ENCODE measurements at regions not wholly inside any gene's neighbourhood (a gene's known extent, or its start where the extent isn't known, plus 50 kb on each side); places are given as distances from the start of the nearest gene placed in this dataset.

DNA sequence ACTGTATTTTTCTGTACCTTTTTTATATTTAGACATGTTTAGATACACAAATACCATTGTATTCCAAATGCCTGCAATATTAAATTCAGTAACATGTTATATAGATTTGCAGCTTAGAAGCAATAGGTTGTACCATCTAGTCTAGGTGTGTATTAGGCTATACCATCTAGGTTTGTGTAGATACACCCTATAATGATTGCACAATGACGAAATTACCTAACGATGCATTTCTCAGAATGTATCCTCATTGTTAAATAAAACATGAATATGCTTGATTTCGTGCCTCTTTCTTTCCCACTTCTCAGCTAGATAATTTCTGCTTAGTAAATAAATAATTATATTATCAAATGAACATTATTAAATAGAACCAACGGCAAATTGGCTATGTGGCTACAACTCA lies 653.0 kb downstream of the EPM2A start:
- TF ChIP-seq TARDBP (IDR thresholded peaks at IDR 0.05): no peak
- TF ChIP-seq FOXM1 (IDR thresholded peaks at IDR 0.05; ENCODE audit: borderline replicate concordance): no peak
- TF ChIP-seq ELF4 (IDR thresholded peaks at IDR 0.05): no peak
- no peak for TF ChIP-seq FOXA1 (IDR thresholded peaks at IDR 0.05)
- no peak for TF ChIP-seq ARNT (IDR thresholded peaks at IDR 0.05)
- CTCF ChIA-PET: no interaction called here
- POLR2A ChIA-PET: no interaction called here
- DNase-seq (ENCODE audit: extremely low spot score): no peak

DNA sequence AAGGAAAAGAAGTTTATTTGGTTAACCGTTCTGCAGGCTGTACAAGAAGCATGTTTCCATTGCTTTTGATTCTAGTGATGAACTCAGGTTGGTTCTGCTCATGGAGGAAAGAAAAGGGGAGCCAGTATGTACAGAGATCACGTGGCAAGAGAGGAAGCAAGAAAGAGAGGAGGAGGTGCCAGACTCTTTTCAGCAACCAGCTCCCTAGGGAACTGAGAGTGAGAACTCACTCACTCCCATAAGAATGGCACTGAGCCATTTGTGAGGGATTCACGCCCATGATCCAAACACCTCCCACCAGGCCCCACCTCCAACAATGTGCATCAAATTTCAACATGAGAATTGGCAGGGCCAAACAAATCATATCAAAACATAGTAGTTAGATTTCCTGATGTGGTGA lies 649.1 kb downstream of the EPM2A start:
- no peak for DNase-seq (ENCODE audit: extremely low spot score)
- ChIA-PET CTCF (no interaction called here), POLR2A (no interaction called here)

DNA sequence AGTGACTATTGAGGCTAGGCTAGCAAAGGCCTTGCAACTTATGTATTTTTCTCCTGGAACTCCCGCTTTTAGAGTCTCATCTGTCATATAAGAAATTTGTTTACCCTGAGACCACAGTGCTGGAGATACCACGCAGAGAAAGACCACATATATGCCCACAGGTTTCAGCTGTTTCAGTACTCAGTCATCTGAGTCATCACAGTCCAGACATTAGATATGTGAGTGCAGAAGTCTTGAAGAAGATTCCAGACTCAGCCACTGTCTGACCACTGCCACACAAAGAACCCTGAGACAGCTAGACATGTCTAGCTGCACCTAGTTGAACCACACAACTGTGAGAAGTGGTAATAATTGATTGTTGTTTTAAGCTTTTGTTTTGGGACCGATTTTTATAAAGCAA lies 648.3 kb downstream of the EPM2A start:
- ChIA-PET CTCF (no interaction called here), POLR2A (no interaction called here)
- DNase-seq (ENCODE audit: extremely low spot score): no peak
- TF ChIP-seq ARNT (IDR thresholded peaks at IDR 0.05) (no peak), BHLHE40 (IDR thresholded peaks at IDR 0.05; ENCODE audit: borderline replicate concordance) (no peak), SUZ12 (IDR thresholded peaks at IDR 0.05) (no peak), TARDBP (IDR thresholded peaks at IDR 0.05) (no peak), L3MBTL2 (conservative IDR thresholded peaks at IDR 0.05) (no peak), ZNF384 (IDR thresholded peaks at IDR 0.05) (no peak)
- TF ChIP-seq, protein P1, sequence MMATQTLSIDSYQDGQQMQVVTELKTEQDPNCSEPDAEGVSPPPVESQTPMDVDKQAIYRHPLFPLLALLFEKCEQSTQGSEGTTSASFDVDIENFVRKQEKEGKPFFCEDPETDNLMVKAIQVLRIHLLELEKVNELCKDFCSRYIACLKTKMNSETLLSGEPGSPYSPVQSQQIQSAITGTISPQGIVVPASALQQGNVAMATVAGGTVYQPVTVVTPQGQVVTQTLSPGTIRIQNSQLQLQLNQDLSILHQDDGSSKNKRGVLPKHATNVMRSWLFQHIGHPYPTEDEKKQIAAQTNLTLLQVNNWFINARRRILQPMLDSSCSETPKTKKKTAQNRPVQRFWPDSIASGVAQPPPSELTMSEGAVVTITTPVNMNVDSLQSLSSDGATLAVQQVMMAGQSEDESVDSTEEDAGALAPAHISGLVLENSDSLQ (IDR thresholded peaks at IDR 0.05): no peak

More for the DNA sequence above, 649.1 kb downstream of the EPM2A start:
- no peak for TF ChIP-seq HDGF (IDR thresholded peaks at IDR 0.05; ENCODE audit: borderline replicate concordance)
- TF ChIP-seq FOXM1 (IDR thresholded peaks at IDR 0.05; ENCODE audit: borderline replicate concordance): no peak
- TF ChIP-seq SUZ12 (IDR thresholded peaks at IDR 0.05): no peak
- no peak for TF ChIP-seq L3MBTL2 (conservative IDR thresholded peaks at IDR 0.05)
- no peak for TF ChIP-seq BHLHE40 (IDR thresholded peaks at IDR 0.05; ENCODE audit: borderline replicate concordance)
- TF ChIP-seq FOXA1 (IDR thresholded peaks at IDR 0.05): no peak
- TF ChIP-seq ARNT (IDR thresholded peaks at IDR 0.05): no peak
- TF ChIP-seq, protein P1 (IDR thresholded peaks at IDR 0.05): no peak
- TF ChIP-seq NFRKB (IDR thresholded peaks at IDR 0.05): no peak
- TF ChIP-seq TARDBP (IDR thresholded peaks at IDR 0.05): no peak
- no peak for TF ChIP-seq LEF1 (IDR thresholded peaks at IDR 0.05; ENCODE audit: borderline replicate concordance)
- TF ChIP-seq FOXK2 (IDR thresholded peaks at IDR 0.05): no peak
- no peak for TF ChIP-seq ZNF384 (IDR thresholded peaks at IDR 0.05)
- TF ChIP-seq SP1 (IDR thresholded peaks at IDR 0.05): no peak
- TF ChIP-seq CTBP1 (IDR thresholded peaks at IDR 0.05; ENCODE audit: borderline replicate concordance): no peak
- TF ChIP-seq ELF4 (IDR thresholded peaks at IDR 0.05): no peak

DNA sequence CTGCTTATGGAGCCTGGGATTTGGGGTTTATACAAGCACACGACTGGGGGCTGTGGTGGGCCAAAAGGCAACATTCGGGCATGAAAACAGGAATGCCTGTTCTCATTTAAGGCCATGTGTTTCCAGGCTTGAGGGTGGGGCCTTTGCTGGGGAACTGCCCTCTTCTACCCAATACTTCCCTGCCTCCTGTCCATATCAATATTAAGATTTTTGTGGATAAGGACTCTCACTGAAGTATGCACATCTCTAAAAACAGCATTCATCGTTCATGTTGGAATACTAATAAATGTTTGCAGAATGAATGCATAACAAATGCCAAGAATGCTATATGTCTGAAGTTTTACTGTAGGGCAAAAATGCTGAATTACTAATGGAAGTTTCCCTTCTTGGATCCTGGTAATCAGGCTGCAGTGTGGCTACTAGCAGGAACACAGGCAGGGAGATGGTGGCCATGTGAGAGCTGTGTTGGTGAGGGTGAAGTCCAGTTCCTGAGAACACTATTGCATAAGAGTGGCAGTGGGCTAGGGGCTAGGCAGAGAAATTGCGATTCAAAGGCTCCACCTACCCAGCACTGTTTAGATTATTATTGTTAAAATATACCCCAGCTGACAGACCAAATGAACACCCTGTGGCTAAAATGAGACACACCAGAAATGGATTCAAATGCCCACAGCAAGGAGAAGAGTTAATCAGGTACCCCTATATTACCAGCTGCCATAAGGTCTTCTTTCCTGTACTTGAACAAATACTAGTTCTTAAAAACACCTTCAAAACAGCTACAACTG lies 644.3 kb downstream of the EPM2A start:
- CTCF ChIA-PET: no interaction called here
- TF ChIP-seq BHLHE40 (IDR thresholded peaks at IDR 0.05; ENCODE audit: borderline replicate concordance): no peak
- no peak for TF ChIP-seq L3MBTL2 (conservative IDR thresholded peaks at IDR 0.05)
- TF ChIP-seq SUZ12 (IDR thresholded peaks at IDR 0.05): no peak
- TF ChIP-seq LEF1 (IDR thresholded peaks at IDR 0.05; ENCODE audit: borderline replicate concordance): no peak
- TF ChIP-seq FOXM1 (IDR thresholded peaks at IDR 0.05; ENCODE audit: borderline replicate concordance): no peak
- TF ChIP-seq SP1 (IDR thresholded peaks at IDR 0.05): no peak
- TF ChIP-seq, protein P1 (IDR thresholded peaks at IDR 0.05): no peak
- TF ChIP-seq CTBP1 (IDR thresholded peaks at IDR 0.05; ENCODE audit: borderline replicate concordance): no peak
- TF ChIP-seq ARNT (IDR thresholded peaks at IDR 0.05): no peak
- DNase-seq (ENCODE audit: extremely low spot score): no peak
- POLR2A ChIA-PET: no interaction called here

DNA sequence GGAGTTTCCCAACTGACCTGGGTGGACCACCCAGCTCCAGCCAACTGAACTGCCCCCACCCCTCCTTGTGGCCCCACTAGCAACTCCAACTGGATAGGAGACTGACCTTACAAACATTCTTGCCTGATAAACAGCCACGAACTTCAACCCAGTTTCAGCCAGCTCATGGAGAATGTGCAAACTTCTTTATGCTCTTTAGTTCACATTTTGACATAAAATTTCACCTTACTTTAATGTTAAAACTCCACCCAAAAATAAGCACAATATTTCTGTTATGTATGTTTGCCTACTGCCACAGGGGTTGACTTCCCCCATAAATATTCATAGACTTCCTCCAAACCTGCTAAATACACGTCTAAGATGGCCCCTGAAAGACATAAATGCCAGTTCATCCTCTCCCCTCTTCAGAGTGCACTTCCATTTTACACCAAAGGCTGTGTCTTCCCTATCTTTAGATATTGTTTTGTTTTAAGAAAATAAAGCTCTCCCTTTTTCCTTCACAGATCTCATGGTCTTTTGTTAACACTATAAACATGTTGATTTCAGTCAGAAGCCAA lies 643.7 kb downstream of the EPM2A start:
- POLR2A ChIA-PET: no interaction called here

DNA sequence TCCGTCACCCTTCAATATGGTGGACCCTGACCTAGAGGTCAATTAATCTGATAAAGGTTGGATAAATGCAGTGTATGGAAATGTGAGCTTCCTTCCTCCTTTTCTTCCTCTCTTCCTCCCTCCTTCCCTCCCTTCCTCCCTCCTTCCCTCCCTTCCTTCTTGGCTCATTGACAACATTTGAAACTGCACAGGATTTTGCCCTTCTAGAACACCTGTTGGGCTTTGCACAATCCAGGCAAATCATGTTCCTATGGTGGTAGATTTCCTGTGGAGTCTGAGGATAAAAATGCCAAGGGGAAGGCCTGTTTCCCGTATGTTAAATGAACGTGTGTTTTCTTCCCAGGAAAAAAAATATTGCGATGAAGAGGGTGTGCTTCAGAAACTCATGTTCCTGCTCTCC lies 642.8 kb downstream of the EPM2A start:
- ChIA-PET CTCF (interaction anchor here (0.6 kb wide), 1 partner anchor 796 kb away, joined by 3 read pairs; no protein-coding TSS in a partner anchor), POLR2A (no interaction called here)
- no peak for DNase-seq (ENCODE audit: extremely low spot score)
- TF ChIP-seq L3MBTL2 (conservative IDR thresholded peaks at IDR 0.05) (no peak), ARNT (IDR thresholded peaks at IDR 0.05) (no peak), ELF4 (IDR thresholded peaks at IDR 0.05) (no peak), ZNF384 (IDR thresholded peaks at IDR 0.05) (no peak), FOXA1 (IDR thresholded peaks at IDR 0.05) (no peak), SUZ12 (IDR thresholded peaks at IDR 0.05) (no peak), TARDBP (IDR thresholded peaks at IDR 0.05) (no peak), BHLHE40 (IDR thresholded peaks at IDR 0.05; ENCODE audit: borderline replicate concordance) (no peak), FOXM1 (IDR thresholded peaks at IDR 0.05; ENCODE audit: borderline replicate concordance) (no peak), NFRKB (IDR thresholded peaks at IDR 0.05) (no peak), LEF1 (IDR thresholded peaks at IDR 0.05; ENCODE audit: borderline replicate concordance) (no peak), HDGF (IDR thresholded peaks at IDR 0.05; ENCODE audit: borderline replicate concordance) (no peak), SP1 (IDR thresholded peaks at IDR 0.05) (no peak), CTBP1 (IDR thresholded peaks at IDR 0.05; ENCODE audit: borderline replicate concordance) (no peak), FOXK2 (IDR thresholded peaks at IDR 0.05) (no peak)

More for the DNA sequence above, 643.7 kb downstream of the EPM2A start:
- TF ChIP-seq ZNF384 (IDR thresholded peaks at IDR 0.05) (no peak), FOXA1 (IDR thresholded peaks at IDR 0.05) (no peak), CTBP1 (IDR thresholded peaks at IDR 0.05; ENCODE audit: borderline replicate concordance) (no peak), LEF1 (IDR thresholded peaks at IDR 0.05; ENCODE audit: borderline replicate concordance) (no peak), ARNT (IDR thresholded peaks at IDR 0.05) (no peak), L3MBTL2 (conservative IDR thresholded peaks at IDR 0.05) (no peak)
- DNase-seq (ENCODE audit: extremely low spot score): no peak
- CTCF ChIA-PET: no interaction called here
